Glomerular endothelial cell (primary cell): ENCODE measurements at regions not wholly inside any gene's neighbourhood (a gene's known extent, or its start where the extent isn't known, plus 50 kb on each side); places are given as distances from the start of the nearest gene placed in this dataset.
"Not testable (repeated sequence)": the region's sequence is repeated elsewhere in the genome, so short reads cannot be mapped to it uniquely, and the experiment has no call there.

Experiments
- DNase-seq: peaks from one replicate; pipeline ENCODE4 v3.0.0-alpha.2; 2011; ENCODE audit warnings: low read depth, low spot score; ENCODE audit errors: extremely low read depth

DNA sequence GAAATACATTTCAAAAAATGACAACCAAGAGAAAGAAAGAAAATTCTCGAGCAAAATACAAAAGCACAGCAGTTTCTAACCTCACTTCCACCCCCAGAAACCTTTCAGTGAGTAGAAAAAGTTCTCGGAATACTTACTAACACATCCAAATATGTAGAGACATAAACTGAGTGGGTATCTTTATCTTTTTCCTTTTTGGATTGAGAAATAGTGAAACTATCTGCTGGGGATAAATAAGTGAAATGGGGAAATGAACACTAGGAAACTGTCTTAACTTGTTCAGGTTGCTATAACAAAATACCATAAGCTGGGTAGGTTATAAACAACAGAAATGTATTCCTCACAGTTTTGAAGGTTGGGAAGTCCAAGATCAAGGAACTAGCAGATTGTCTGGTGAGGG, 72.0 kb downstream of the VCAM1 start:
- DNase-seq, result no peak

- DNase-seq, result no peak
These were observed 74.1 kb downstream of the VCAM1 start for GRCh38 chr1:100793659-100794058.

DNA sequence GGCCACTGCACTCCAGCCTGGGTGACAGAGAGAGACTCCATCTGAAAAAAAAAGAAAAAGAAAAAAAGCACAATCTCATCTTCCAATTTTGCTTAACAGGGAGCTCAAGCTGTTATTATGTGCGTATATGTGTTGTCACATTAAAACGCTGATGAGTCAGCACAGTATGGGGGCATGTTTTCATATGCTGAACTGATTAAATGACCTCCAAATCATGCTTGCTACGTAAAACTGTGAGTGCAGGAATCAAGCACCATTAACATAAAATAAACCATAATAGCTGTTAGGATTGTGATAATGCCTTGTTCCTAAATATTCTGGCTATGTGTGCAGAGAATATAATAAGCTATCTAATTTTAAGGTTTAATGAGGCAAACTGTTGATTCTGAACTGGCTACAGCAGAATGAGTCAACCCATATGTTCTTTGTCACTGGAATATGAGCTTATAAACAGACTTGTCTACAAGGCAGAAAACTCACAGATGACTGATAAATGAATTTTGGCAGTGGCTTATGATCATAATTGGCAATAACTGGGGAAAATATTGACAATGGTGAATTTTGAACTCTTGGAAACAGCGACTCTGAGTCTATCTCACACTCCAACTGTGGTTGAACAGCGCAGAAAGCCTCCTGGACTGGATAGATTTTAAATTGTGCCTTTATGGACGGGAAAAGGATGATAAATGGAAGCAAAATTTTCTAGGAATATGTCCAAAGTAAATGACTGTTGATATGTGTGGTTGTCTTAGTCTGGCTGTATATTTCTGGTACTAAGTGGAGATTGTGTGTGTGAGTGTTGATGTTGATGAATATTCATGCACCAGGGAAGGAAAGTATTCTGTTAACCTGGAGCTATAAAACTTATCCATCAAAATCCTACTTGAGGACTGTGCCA, 75.5 kb downstream of the VCAM1 start:
- no peak for DNase-seq

DNA sequence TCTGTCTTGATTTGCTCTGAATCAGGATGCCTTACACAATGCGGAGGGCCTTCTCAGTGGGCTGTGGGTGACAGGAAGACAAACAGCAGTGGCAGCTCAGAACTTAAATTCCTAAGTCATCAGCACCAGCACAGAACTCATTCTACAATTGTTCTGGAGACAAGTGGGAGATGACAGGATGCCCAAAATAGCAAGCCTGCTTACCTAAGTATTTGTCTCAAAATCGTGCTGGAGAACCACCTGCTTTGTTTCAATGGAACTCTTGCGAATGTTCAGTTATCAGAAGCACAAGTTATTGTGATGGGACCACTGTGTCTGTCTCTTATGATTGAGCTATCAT, 76.1 kb downstream of the VCAM1 start:
- DNase-seq, result no peak

GRCh38 chr1:100796046-100796445, 76.5 kb downstream of the VCAM1 start:
- DNase-seq, result no peak

GRCh38 chr1:100799548-100799947, 80.0 kb downstream of the VCAM1 start:
- DNase-seq, result peak; percentile 47

DNA sequence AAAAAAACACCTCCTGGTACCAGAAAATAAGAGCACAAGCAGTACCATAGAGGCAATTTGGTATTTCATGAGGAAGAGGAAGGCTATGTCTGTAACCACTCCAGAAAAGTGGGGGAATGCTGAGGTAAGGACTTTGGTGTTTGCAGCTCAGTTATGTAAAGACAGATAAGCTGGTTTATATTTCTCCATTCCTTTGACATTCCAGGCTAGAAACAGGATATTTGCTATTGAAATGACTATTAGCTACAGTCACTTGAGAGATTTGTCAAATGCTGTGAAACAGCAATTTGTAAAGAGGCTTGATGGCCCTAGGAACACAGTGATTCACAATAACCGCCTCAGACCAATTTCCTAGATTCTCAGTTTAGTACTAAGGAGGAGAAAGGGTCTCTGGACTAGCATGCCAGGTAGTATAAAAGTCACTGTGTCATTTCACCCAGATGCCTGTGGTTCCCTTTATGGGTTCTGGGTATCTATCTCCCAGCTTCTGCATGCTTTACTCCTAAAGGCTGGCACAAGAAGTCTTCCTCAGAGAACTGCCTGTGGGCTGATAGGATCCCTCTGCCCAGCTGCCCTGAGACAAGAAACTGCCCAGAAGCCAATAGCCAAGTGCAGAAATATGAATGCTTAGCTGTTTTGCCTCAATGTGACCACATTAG, 80.5 kb downstream of the VCAM1 start:
- DNase-seq, result peak; percentile 48

- not testable (repeated sequence) for DNase-seq
These were observed 81.7 kb downstream of the VCAM1 start for GRCh38 chr1:100801256-100801655.

- DNase-seq, result not testable (repeated sequence)
These were observed 83.7 kb downstream of the VCAM1 start for GRCh38 chr1:100803280-100803679.

GRCh38 chr1:100806601-100807000, 87.1 kb downstream of the VCAM1 start:
- no peak for DNase-seq

- no peak for DNase-seq
These were observed 84.3 kb downstream of the EXTL2 start for GRCh38 chr1:100810360-100810759.

GRCh38 chr1:100811808-100812207, 82.8 kb downstream of the EXTL2 start:
- DNase-seq, result no peak

- DNase-seq, result not testable (repeated sequence)
These were observed 79.7 kb downstream of the EXTL2 start for GRCh38 chr1:100814938-100815337.

DNA sequence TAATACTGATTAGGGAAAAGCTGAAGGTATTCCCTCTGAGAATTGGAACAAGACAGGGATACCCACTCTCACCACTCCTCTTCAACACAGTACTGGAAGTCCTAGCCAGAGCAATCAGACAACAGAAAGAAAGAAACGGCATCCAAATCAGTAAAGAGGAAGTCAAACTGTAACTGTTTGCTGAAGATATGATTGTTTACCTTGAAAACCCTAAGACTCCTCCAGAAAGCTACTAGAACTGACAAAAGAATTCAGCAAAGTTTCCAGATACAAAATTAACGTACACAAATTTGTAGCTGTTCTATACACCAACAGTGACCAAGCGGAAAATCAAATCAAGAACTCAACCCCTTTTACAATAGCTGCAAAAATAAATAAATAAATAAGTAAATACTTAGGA, 78.6 kb downstream of the EXTL2 start:
- DNase-seq, result no peak

DNA sequence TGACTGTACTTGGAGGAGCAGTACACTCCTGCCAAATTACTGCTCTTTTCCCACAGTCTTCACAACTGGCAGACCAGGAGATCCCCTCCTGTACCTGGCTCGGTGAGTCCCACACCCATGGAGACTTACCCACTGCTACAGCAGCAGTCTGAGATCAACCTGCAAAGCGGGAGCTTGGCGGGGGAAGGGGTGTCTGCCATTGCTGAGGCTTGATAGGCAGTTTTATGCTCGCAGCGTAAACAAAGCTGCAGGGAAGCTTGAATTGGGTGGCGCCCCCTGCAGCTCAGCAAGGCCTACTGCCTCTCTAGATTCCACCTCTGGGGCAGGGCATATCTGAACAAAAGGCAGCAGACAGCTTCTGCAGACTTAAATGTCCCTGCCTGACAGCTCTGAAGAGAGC, 74.4 kb downstream of the EXTL2 start:
- not testable (repeated sequence) for DNase-seq

- not testable (repeated sequence) for DNase-seq
These were observed 72.7 kb downstream of the EXTL2 start for GRCh38 chr1:100821919-100822318.
